ENCODE measurements at regions not wholly inside any gene's neighbourhood (a gene's known extent, or its start where the extent isn't known, plus 50 kb on each side); places are given as distances from the start of the nearest gene placed in this dataset.

GRCh38 chr3:171959532-171960089 lies 79.8 kb upstream of the FNDC3B start (continued):
- TF ChIP-seq ZNF114 (CRISPR knock-in tag; IDR thresholded peaks at IDR 0.05) (no peak), STAT1 (IDR thresholded peaks at IDR 0.05; ENCODE audit: unreplicated experiment) (no peak), EZH2 (IDR thresholded peaks at IDR 0.05; ENCODE audit: low read depth, unreplicated experiment) (no peak), CREB1 (CRISPR knock-in tag; IDR thresholded peaks at IDR 0.05; ENCODE audit: low read depth) (no peak), NANOG (IDR thresholded peaks at IDR 0.05; ENCODE audit: borderline replicate concordance) (no peak), ZNF331 (CRISPR knock-in tag; IDR thresholded peaks at IDR 0.05; ENCODE audit: low read depth) (no peak), EZH2phosphoT487 (IDR thresholded peaks at IDR 0.05; ENCODE audit: unreplicated experiment) (no peak)
- TF ChIP-seq, protein P1, sequence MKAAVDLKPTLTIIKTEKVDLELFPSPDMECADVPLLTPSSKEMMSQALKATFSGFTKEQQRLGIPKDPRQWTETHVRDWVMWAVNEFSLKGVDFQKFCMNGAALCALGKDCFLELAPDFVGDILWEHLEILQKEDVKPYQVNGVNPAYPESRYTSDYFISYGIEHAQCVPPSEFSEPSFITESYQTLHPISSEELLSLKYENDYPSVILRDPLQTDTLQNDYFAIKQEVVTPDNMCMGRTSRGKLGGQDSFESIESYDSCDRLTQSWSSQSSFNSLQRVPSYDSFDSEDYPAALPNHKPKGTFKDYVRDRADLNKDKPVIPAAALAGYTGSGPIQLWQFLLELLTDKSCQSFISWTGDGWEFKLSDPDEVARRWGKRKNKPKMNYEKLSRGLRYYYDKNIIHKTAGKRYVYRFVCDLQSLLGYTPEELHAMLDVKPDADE (IDR thresholded peaks at IDR 0.05) = no peak
- TF ChIP-seq, protein P2, sequence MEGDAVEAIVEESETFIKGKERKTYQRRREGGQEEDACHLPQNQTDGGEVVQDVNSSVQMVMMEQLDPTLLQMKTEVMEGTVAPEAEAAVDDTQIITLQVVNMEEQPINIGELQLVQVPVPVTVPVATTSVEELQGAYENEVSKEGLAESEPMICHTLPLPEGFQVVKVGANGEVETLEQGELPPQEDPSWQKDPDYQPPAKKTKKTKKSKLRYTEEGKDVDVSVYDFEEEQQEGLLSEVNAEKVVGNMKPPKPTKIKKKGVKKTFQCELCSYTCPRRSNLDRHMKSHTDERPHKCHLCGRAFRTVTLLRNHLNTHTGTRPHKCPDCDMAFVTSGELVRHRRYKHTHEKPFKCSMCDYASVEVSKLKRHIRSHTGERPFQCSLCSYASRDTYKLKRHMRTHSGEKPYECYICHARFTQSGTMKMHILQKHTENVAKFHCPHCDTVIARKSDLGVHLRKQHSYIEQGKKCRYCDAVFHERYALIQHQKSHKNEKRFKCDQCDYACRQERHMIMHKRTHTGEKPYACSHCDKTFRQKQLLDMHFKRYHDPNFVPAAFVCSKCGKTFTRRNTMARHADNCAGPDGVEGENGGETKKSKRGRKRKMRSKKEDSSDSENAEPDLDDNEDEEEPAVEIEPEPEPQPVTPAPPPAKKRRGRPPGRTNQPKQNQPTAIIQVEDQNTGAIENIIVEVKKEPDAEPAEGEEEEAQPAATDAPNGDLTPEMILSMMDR (conservative IDR thresholded peaks at IDR 0.05; ENCODE audit: low read depth in 2 of 2) = no peak

DNA sequence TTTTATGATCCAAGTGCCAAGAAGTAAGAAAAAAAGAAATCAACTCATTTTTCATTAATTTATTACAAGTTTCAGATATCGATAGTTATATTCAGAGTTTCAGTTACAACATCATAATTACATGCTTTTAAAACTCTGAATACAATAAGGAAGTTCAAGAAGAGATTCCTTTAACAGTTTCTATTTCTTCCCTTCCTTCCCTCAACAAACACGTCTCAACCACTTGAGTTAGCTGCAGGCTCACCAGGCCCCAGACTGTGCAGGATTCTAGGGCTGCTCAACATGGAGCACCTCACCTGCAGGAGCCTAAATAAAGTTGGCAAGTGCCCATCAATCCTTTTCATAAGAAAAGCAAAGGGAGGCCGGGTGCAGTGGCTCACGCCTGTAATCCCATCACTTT lies 79.2 kb upstream of the FNDC3B start:
- H3K4me1 ChIP-seq (ENCODE audit: insufficient read depth) = peaks cover 14% of the 10 kb centered on the region
- DNase-seq (ENCODE audit: low spot score) = no peak
- Mint-ChIP-seq H3K27me3 (ENCODE audit: insufficient read depth, low read depth, poor library complexity) (peaks cover 4% of the 10 kb centered on the region), H3K27ac (no peak overlapping the region), H3K36me3 (ENCODE audit: low read depth) (no peaks in the 10 kb centered on the region), H3K4me3 (no peak overlapping the region), H3K4me1 (peaks cover 16% of the 10 kb centered on the region), H3K9me3 (no peaks in the 10 kb centered on the region)
- H3K36me3 ChIP-seq (ENCODE audit: insufficient read depth) = no peaks in the 10 kb centered on the region
- H3K4me3 ChIP-seq = no peak overlapping the region
- no peak overlapping the region for H3K4me2 ChIP-seq
- no peaks in the 10 kb centered on the region for H3K79me2 ChIP-seq (replicated peaks; ENCODE audit: insufficient read depth)
- H2AFZ ChIP-seq = no peak overlapping the region; the same call in 1 of the 2 replicates
- no peaks in the 10 kb centered on the region for H3K27me3 ChIP-seq (ENCODE audit: insufficient read depth)
- no peaks in the 10 kb centered on the region for H3F3A ChIP-seq (replicated peaks; ENCODE audit: low read depth)
- no peak for ATAC-seq
- H4K20me1 ChIP-seq (replicated peaks; ENCODE audit: insufficient read depth) = no peaks in the 10 kb centered on the region
- H3K9me2 ChIP-seq (ENCODE audit: insufficient read depth) = no peaks in the 10 kb centered on the region
- no peak overlapping the region for H3K27ac ChIP-seq (ENCODE audit: low read depth)
- no peak for TF ChIP-seq ZNF331 (CRISPR knock-in tag; IDR thresholded peaks at IDR 0.05; ENCODE audit: low read depth)
- TF ChIP-seq ZNF114 (CRISPR knock-in tag; IDR thresholded peaks at IDR 0.05) = no peak
- TF ChIP-seq EZH2 (IDR thresholded peaks at IDR 0.05; ENCODE audit: low read depth, unreplicated experiment) = no peak
- no peak for TF ChIP-seq JUNB (IDR thresholded peaks at IDR 0.05; ENCODE audit: unreplicated experiment)
- no peak for TF ChIP-seq POLR2AphosphoS5 (IDR thresholded peaks at IDR 0.05; ENCODE audit: low read depth)
- TF ChIP-seq ZNF462 (CRISPR knock-in tag; IDR thresholded peaks at IDR 0.05) = no peak
- TF ChIP-seq, protein P3, sequence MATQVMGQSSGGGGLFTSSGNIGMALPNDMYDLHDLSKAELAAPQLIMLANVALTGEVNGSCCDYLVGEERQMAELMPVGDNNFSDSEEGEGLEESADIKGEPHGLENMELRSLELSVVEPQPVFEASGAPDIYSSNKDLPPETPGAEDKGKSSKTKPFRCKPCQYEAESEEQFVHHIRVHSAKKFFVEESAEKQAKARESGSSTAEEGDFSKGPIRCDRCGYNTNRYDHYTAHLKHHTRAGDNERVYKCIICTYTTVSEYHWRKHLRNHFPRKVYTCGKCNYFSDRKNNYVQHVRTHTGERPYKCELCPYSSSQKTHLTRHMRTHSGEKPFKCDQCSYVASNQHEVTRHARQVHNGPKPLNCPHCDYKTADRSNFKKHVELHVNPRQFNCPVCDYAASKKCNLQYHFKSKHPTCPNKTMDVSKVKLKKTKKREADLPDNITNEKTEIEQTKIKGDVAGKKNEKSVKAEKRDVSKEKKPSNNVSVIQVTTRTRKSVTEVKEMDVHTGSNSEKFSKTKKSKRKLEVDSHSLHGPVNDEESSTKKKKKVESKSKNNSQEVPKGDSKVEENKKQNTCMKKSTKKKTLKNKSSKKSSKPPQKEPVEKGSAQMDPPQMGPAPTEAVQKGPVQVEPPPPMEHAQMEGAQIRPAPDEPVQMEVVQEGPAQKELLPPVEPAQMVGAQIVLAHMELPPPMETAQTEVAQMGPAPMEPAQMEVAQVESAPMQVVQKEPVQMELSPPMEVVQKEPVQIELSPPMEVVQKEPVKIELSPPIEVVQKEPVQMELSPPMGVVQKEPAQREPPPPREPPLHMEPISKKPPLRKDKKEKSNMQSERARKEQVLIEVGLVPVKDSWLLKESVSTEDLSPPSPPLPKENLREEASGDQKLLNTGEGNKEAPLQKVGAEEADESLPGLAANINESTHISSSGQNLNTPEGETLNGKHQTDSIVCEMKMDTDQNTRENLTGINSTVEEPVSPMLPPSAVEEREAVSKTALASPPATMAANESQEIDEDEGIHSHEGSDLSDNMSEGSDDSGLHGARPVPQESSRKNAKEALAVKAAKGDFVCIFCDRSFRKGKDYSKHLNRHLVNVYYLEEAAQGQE (IDR thresholded peaks at IDR 0.05; ENCODE audit: unreplicated experiment) = no peak

Measured in GM23338 (cell line).